GM13977 (cell line): ENCODE measurements at regions not wholly inside any gene's neighbourhood (a gene's known extent, or its start where the extent isn't known, plus 50 kb on each side); places are given as distances from the start of the nearest gene placed in this dataset.

ENCODE experiments used
- DNase-seq: peaks from one replicate; pipeline ENCODE4 v3.0.0; 2012; ENCODE audit warnings: low spot score
- in situ Hi-C: fragments of 300-500 bp; cut with MboI; formaldehyde crosslinking; loops from one replicate; pipeline ENCODE4 v1.12.0; 2022; ENCODE audit warnings: low sequenced_read_pairs, low pct_unique_long_range_greater_than_20kb, mixed read lengths, inconsistent platforms; ENCODE audit not compliant: unreplicated experiment
- TF ChIP-seq, protein P1 (sequence below): IDR thresholded peaks from 2 replicates; pipeline ENCODE4 v1.5.1; 2012; ENCODE audit warnings: mild to moderate bottlenecking, control low read depth; ENCODE audit not compliant: insufficient read depth; ENCODE audit errors: extremely low read depth, missing control alignments

- TF ChIP-seq, protein P1, sequence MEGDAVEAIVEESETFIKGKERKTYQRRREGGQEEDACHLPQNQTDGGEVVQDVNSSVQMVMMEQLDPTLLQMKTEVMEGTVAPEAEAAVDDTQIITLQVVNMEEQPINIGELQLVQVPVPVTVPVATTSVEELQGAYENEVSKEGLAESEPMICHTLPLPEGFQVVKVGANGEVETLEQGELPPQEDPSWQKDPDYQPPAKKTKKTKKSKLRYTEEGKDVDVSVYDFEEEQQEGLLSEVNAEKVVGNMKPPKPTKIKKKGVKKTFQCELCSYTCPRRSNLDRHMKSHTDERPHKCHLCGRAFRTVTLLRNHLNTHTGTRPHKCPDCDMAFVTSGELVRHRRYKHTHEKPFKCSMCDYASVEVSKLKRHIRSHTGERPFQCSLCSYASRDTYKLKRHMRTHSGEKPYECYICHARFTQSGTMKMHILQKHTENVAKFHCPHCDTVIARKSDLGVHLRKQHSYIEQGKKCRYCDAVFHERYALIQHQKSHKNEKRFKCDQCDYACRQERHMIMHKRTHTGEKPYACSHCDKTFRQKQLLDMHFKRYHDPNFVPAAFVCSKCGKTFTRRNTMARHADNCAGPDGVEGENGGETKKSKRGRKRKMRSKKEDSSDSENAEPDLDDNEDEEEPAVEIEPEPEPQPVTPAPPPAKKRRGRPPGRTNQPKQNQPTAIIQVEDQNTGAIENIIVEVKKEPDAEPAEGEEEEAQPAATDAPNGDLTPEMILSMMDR = no peak
- DNase-seq = no peak
- in situ Hi-C loops = no loop called here
These were observed 59.7 kb downstream of the NAA11 start for GRCh38 chr4:79266136-79266535.

DNA sequence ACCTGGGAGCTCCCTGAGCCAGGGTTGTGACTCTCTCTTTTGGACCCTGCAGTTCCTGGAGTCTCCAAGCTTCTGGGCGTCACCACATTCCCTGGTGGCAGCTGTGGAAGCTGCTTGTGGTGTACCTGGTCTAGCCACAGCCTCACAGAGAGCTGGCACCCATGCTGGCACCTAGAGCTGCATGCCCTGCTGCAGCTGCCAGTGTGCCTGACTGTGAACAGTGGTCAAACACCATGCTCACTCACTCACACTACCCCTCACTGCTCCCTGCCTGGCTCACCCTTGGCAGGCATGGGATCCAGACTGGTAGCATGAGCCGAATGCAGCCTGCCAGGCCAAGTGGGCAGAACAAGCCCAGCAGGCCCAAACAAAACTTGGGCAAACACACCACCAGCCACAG, 66.6 kb downstream of the NAA11 start:
- no peak for DNase-seq
- TF ChIP-seq, protein P1 = no peak
- in situ Hi-C loops = no loop called here

- DNase-seq = no peak
- TF ChIP-seq, protein P1 = no peak
- in situ Hi-C loops = no loop called here
These were observed 67.2 kb downstream of the NAA11 start for GRCh38 chr4:79258614-79259176.

- TF ChIP-seq, protein P1 = no peak
- in situ Hi-C loops = no loop called here
- DNase-seq = no peak
These were observed 67.8 kb downstream of the NAA11 start for GRCh38 chr4:79257953-79258613.

DNA sequence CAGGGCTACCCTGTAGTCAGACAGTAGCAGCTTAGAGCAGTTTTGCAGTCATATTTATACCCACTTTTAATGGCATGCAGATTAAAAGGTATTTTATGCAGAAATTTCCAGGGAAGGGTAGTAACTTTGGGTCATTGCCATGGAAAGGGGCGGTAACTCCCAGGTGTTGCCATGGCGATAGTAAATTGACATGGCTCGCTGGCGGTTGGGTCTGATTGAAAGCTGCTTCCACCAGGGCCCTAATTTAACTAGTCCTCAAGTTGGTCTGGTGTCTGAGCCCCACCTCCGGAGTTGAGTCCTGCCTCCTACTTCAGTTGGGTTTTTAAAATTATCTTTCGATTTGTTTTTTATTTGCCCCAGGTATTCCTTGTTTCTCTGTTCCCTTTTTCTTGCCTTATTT, 70.1 kb downstream of the NAA11 start:
- DNase-seq = no peak
- in situ Hi-C loops = no loop called here
- TF ChIP-seq, protein P1 = no peak

DNA sequence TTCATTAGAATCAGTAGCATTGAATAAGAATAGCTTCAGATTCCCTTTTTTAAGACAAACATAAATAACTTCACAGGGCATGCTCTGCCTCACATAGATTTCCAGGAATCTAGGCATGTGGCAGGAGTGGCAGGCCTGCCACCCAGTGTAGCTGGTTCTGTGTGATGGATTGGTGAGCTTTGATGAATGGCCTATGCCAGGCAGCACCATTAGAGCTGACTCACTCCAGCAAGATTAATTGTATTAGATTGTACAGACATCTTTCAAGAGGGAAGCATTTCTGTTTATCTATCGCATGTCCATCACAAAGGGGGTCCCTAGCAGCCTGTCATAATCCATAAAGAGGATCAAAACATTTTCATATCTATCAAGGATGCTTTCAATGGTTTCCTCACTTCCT, 71.9 kb downstream of the NAA11 start:
- DNase-seq = no peak
- TF ChIP-seq, protein P1 = no peak
- in situ Hi-C loops = no loop called here

DNA sequence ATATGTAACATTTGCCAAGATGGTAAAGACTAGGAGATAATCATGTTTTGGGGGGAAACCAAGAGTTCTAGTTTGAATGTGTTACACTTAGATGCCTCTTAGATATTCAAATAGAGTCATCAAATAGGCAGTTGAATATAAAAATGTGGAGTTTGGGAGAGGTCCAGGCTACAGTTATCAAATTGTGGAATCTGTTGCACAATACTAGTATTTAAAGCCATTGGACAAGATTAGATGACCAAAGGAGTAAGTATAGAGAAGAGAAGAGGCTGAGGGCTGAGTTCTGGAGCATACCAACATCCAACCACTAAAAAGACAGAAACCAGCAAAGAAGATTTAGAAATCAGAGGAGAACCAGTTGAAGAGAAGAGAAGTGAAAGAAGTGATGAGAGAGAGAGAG, 72.7 kb downstream of the NAA11 start:
- in situ Hi-C loops = no loop called here
- TF ChIP-seq, protein P1 = no peak
- DNase-seq = no peak
